GM23338 (cell line): ENCODE measurements at regions not wholly inside any gene's neighbourhood (a gene's known extent, or its start where the extent isn't known, plus 50 kb on each side); places are given as distances from the start of the nearest gene placed in this dataset.
"Not testable (repeated sequence)": the region's sequence is repeated elsewhere in the genome, so short reads cannot be mapped to it uniquely, and the experiment has no call there.

Experiments
- ATAC-seq: fragments of 200-7000 bp; cut with Tn5 transposase; 3 replicates; pipeline ENCODE4 v1.9.1; 2020
- DNase-seq: peaks from one replicate; pipeline ENCODE4 v3.0.0-alpha.2; 2015; ENCODE audit warnings: low spot score
- H2AFZ ChIP-seq: fragments of 200-600 bp; sonication (generic); 2 replicates; pipeline ENCODE4 v1.8.0; 2016; ENCODE audit warnings: antibody characterized with exemption, mild to moderate bottlenecking, moderate library complexity
- H3F3A ChIP-seq: fragments of 200-600 bp; sonication (generic); replicated peaks from 2 replicates; pipeline ENCODE4 v1.8.0; 2017; ENCODE audit warnings: antibody characterized with exemption, mixed run types, low read depth
- H3K27ac ChIP-seq: fragments of 200-600 bp; sonication (generic); 2 replicates; pipeline ENCODE4 v1.6.1; 2016; ENCODE audit warnings: low read depth
- H3K27me3 ChIP-seq: fragments of 200-600 bp; sonication (generic); 2 replicates; pipeline ENCODE4 v1.8.0; 2016; ENCODE audit warnings: mild to moderate bottlenecking, mixed run types, moderate library complexity; ENCODE audit not compliant: insufficient read depth
- H3K36me3 ChIP-seq: fragments of 200-600 bp; sonication (generic); 2 replicates; pipeline ENCODE4 v1.8.0; 2016; ENCODE audit warnings: mild to moderate bottlenecking; ENCODE audit not compliant: insufficient read depth
- H3K4me1 ChIP-seq: fragments of 200-600 bp; sonication (generic); 2 replicates; pipeline ENCODE4 v1.8.0; 2016; ENCODE audit warnings: mild to moderate bottlenecking, moderate library complexity; ENCODE audit not compliant: insufficient read depth
- H3K4me2 ChIP-seq: fragments of 200-600 bp; sonication (generic); 2 replicates; pipeline ENCODE4 v1.7.1; 2017; ENCODE audit warnings: mixed run types
- H3K4me3 ChIP-seq: fragments of 200-600 bp; sonication (generic); 2 replicates; pipeline ENCODE4 v1.6.1; 2016; ENCODE audit warnings: mixed run types
- H3K79me2 ChIP-seq: fragments of 200-600 bp; sonication (generic); replicated peaks from 2 replicates; pipeline ENCODE4 v1.8.0; 2017; ENCODE audit warnings: mild to moderate bottlenecking; ENCODE audit not compliant: insufficient read depth
- H3K9me2 ChIP-seq: fragments of 200-600 bp; sonication (generic); 2 replicates; pipeline ENCODE4 v1.8.0; 2017; ENCODE audit not compliant: insufficient read depth
- H4K20me1 ChIP-seq: fragments of 200-600 bp; sonication (generic); replicated peaks from 2 replicates; pipeline ENCODE4 v1.8.0; 2017; ENCODE audit warnings: mild to moderate bottlenecking; ENCODE audit not compliant: insufficient read depth
- H3K27ac Mint-ChIP-seq: 2 replicates; pipeline ENCODE4 v1.8.0; 2020; ENCODE audit warnings: inconsistent platforms, mild to moderate bottlenecking, moderate library complexity, mixed read lengths
- H3K27me3 Mint-ChIP-seq: 3 replicates; pipeline ENCODE4 v1.8.0; 2022; ENCODE audit warnings: low read depth, mild to moderate bottlenecking, moderate library complexity, mixed read lengths, inconsistent platforms; ENCODE audit not compliant: insufficient read depth, poor library complexity
- H3K36me3 Mint-ChIP-seq: 3 replicates; pipeline ENCODE4 v1.8.0; 2021; ENCODE audit warnings: low read depth, mild to moderate bottlenecking, inconsistent platforms, moderate library complexity, mixed read lengths
- H3K4me1 Mint-ChIP-seq: 3 replicates; pipeline ENCODE4 v1.8.0; 2020; ENCODE audit warnings: mild to moderate bottlenecking, inconsistent platforms, mixed read lengths
- H3K4me3 Mint-ChIP-seq: 3 replicates; pipeline ENCODE4 v1.8.0; 2021; ENCODE audit warnings: moderate library complexity, mild to moderate bottlenecking, inconsistent platforms, mixed read lengths
- H3K9me3 Mint-ChIP-seq: 3 replicates; pipeline ENCODE4 v1.8.0; 2020; ENCODE audit warnings: moderate library complexity, mild to moderate bottlenecking, inconsistent platforms, mixed read lengths
- CREB1 ChIP-seq: fragments of 250-450 bp; sonication (Bioruptor Pico); IDR thresholded peaks from 2 replicates; pipeline ENCODE4 v1.5.0; 2020; ENCODE audit warnings: low read depth, mild to moderate bottlenecking, moderate library complexity
- NANOG ChIP-seq: IDR thresholded peaks from 2 replicates; pipeline ENCODE4 v1.6.1; 2016; ENCODE audit warnings: antibody characterized with exemption, borderline replicate concordance
- POLR2AphosphoS5 ChIP-seq: IDR thresholded peaks from 2 replicates; pipeline ENCODE4 v1.6.1; 2016; ENCODE audit warnings: antibody characterized with exemption, low read depth
- STAT1 ChIP-seq: IDR thresholded peaks from one replicate; pipeline ENCODE4 v1.6.1; 2016; ENCODE audit warnings: antibody characterized with exemption; ENCODE audit not compliant: unreplicated experiment
- ZNF114 ChIP-seq: fragments of 250-450 bp; sonication (Bioruptor Pico); IDR thresholded peaks from 2 replicates; pipeline ENCODE4 v1.5.0; 2020; ENCODE audit warnings: mild to moderate bottlenecking, moderate library complexity
- ZNF331 ChIP-seq: fragments of 250-450 bp; sonication (Bioruptor Pico); IDR thresholded peaks from 2 replicates; pipeline ENCODE4 v1.5.0; 2020; ENCODE audit warnings: low read depth, mild to moderate bottlenecking, moderate library complexity
- TF ChIP-seq, protein P1 (sequence below): IDR thresholded peaks from one replicate; pipeline ENCODE4 v1.6.1; 2018; ENCODE audit warnings: antibody characterized with exemption; ENCODE audit not compliant: unreplicated experiment
- TF ChIP-seq, protein P2 (sequence below), 2 experiments: fragments of 200-600 bp in 1 of 2; sonication (generic) in 1 of 2; conservative IDR thresholded peaks; 2 replicates each; pipeline versions ENCODE4 v1.5.1 to v1.6.1; 2016 to 2017; ENCODE audit warnings: antibody characterized with exemption in 2 of 2, low read depth in 2 of 2, mild to moderate bottlenecking in 2 of 2, moderate library complexity in 1 of 2

DNA sequence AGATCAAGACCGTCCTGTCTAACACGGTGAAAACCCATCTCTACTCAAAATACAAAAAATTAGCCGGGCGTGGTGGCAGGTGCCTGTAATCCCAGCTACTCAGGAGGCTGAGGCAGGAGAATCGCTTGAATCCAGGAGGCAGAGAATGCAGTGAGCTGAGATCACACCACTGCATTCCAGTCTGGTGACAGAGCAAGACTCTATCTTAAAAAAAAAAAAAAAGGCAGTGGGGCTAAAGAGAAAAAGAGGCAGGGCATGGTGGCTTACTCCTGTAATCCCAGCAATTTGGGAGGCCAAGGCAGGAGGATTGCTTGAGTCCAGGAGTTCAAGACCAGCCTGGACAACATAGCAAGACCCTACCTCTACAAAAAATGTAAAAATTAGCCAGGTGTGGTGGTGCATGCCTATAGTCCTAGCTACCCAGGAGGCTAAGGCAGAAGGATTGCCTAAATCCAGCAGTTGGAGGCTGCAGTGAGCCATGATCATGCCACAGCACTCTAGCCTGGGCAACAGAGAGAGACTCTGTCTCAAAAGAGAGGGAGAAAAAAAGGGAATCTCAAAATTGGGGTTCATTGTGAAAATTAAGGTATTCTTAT is 106.4 kb downstream of the SKIDA1 start:
- not testable (repeated sequence) for H3K4me3 ChIP-seq, DNase-seq, H3K27me3 ChIP-seq, H3K36me3 ChIP-seq, H3K4me2 ChIP-seq, H3K4me3 Mint-ChIP-seq, H3K9me2 ChIP-seq, H2AFZ ChIP-seq, H3K36me3 Mint-ChIP-seq, H3K27me3 Mint-ChIP-seq, H3K9me3 Mint-ChIP-seq, ATAC-seq, H4K20me1 ChIP-seq, H3K79me2 ChIP-seq, H3K27ac Mint-ChIP-seq
- peaks cover 19% of the 10 kb centered on the region for H3K4me1 Mint-ChIP-seq
- H3K27ac ChIP-seq: peak overlapping the region; percentile 93; the same call in 1 of the 2 replicates
- peaks cover 22% of the 10 kb centered on the region for H3F3A ChIP-seq
- H3K4me1 ChIP-seq: peaks cover 23% of the 10 kb centered on the region

DNA sequence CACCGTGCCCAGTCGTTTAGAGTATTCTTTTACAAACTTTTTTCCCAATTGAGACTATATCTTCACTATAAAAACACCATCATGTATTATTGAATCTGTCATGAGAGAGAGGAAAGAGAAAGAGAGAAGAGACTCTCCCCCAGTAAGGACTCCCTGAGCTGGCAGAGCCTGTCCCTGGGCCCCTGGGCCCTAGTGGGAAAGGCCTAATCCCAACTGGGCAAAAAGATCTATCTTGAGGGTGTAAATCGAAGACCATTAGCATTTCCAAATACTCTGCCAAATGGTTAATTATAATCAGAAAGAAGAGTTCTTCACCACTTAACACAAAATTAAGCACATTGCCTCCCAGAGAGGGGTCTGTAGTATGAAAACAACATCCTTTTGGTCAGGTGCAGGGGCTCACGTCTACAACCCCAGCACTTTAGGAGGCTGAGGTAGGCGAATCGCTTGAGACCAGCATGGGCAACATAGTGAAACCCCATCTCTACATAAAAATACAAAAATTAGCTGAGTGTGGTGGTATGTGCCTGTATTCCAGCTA is 108.2 kb downstream of the SKIDA1 start:
- Histone ChIP-seq H4K20me1 (no peaks in the 10 kb centered on the region), H3K36me3 (no peaks in the 10 kb centered on the region), H3K4me2 (no peak overlapping the region; the same call in 1 of the 2 replicates), H3F3A (peaks cover 22% of the 10 kb centered on the region), H3K4me3 (no peak overlapping the region), H3K27me3 (no peaks in the 10 kb centered on the region), H3K79me2 (no peaks in the 10 kb centered on the region), H3K27ac (peak overlapping the region; percentile 93), H3K9me2 (no peaks in the 10 kb centered on the region), H3K4me1 (peaks cover 23% of the 10 kb centered on the region), H2AFZ (no peak overlapping the region)
- Mint-ChIP-seq H3K27ac (peak overlapping the region; percentile 71), H3K9me3 (no peaks in the 10 kb centered on the region), H3K36me3 (no peaks in the 10 kb centered on the region), H3K27me3 (peaks cover 3% of the 10 kb centered on the region), H3K4me3 (no peak overlapping the region), H3K4me1 (peaks cover 19% of the 10 kb centered on the region)
- DNase-seq (peak; percentile 39), ATAC-seq (peak; percentile 85)
- TF ChIP-seq NANOG: peak; percentile 90
- TF ChIP-seq, protein P1, sequence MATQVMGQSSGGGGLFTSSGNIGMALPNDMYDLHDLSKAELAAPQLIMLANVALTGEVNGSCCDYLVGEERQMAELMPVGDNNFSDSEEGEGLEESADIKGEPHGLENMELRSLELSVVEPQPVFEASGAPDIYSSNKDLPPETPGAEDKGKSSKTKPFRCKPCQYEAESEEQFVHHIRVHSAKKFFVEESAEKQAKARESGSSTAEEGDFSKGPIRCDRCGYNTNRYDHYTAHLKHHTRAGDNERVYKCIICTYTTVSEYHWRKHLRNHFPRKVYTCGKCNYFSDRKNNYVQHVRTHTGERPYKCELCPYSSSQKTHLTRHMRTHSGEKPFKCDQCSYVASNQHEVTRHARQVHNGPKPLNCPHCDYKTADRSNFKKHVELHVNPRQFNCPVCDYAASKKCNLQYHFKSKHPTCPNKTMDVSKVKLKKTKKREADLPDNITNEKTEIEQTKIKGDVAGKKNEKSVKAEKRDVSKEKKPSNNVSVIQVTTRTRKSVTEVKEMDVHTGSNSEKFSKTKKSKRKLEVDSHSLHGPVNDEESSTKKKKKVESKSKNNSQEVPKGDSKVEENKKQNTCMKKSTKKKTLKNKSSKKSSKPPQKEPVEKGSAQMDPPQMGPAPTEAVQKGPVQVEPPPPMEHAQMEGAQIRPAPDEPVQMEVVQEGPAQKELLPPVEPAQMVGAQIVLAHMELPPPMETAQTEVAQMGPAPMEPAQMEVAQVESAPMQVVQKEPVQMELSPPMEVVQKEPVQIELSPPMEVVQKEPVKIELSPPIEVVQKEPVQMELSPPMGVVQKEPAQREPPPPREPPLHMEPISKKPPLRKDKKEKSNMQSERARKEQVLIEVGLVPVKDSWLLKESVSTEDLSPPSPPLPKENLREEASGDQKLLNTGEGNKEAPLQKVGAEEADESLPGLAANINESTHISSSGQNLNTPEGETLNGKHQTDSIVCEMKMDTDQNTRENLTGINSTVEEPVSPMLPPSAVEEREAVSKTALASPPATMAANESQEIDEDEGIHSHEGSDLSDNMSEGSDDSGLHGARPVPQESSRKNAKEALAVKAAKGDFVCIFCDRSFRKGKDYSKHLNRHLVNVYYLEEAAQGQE: no peak
- no peak for TF ChIP-seq POLR2AphosphoS5

DNA sequence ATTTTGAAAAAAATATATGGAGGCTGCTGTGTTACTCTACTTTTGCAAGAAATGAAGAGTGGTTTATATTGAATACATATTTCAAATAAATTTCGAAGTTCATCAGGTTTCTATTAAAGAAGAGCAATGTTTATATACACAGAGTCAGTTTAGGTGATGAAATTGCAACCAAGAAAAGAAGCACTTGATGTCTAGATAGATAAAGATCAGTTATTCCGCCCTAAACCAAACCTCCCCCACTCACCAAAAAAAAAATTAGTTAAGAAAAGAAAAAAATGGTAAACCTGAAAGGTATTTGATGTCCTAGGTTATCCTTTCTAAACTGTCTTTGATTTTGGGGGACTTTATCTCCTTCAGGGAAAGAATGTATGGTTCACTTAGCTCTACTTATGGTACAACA is 111.8 kb downstream of the SKIDA1 start:
- H3K9me3 Mint-ChIP-seq: no peaks in the 10 kb centered on the region
- H3K27ac ChIP-seq: no peak overlapping the region
- H3K79me2 ChIP-seq: no peaks in the 10 kb centered on the region
- peaks cover 16% of the 10 kb centered on the region for H3F3A ChIP-seq
- no peak overlapping the region for H3K4me2 ChIP-seq
- H3K4me1 Mint-ChIP-seq: peaks cover 20% of the 10 kb centered on the region
- H2AFZ ChIP-seq: no peak overlapping the region
- no peak overlapping the region for H3K4me3 Mint-ChIP-seq
- no peaks in the 10 kb centered on the region for H3K9me2 ChIP-seq
- H3K36me3 ChIP-seq: no peaks in the 10 kb centered on the region
- no peaks in the 10 kb centered on the region for H4K20me1 ChIP-seq
- no peaks in the 10 kb centered on the region for H3K27me3 ChIP-seq
- no peak overlapping the region for H3K27ac Mint-ChIP-seq
- DNase-seq (no peak), ATAC-seq (no peak)
- peaks cover 23% of the 10 kb centered on the region for H3K4me1 ChIP-seq
- H3K4me3 ChIP-seq: no peak overlapping the region
- peaks cover 4% of the 10 kb centered on the region for H3K27me3 Mint-ChIP-seq
- H3K36me3 Mint-ChIP-seq: no peaks in the 10 kb centered on the region
- no peak for TF ChIP-seq CREB1
- TF ChIP-seq STAT1: no peak
- no peak for TF ChIP-seq POLR2AphosphoS5
- no peak for TF ChIP-seq ZNF114 (CRISPR knock-in tag)
- TF ChIP-seq, protein P2, sequence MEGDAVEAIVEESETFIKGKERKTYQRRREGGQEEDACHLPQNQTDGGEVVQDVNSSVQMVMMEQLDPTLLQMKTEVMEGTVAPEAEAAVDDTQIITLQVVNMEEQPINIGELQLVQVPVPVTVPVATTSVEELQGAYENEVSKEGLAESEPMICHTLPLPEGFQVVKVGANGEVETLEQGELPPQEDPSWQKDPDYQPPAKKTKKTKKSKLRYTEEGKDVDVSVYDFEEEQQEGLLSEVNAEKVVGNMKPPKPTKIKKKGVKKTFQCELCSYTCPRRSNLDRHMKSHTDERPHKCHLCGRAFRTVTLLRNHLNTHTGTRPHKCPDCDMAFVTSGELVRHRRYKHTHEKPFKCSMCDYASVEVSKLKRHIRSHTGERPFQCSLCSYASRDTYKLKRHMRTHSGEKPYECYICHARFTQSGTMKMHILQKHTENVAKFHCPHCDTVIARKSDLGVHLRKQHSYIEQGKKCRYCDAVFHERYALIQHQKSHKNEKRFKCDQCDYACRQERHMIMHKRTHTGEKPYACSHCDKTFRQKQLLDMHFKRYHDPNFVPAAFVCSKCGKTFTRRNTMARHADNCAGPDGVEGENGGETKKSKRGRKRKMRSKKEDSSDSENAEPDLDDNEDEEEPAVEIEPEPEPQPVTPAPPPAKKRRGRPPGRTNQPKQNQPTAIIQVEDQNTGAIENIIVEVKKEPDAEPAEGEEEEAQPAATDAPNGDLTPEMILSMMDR (conservative IDR thresholded peaks at IDR 0.05; ENCODE audit: low read depth in 2 of 2): no peak
- no peak for TF ChIP-seq ZNF331 (CRISPR knock-in tag)
